GM18873 (cell line): ENCODE measurements at regions not wholly inside any gene's neighbourhood (a gene's known extent, or its start where the extent isn't known, plus 50 kb on each side); places are given as distances from the start of the nearest gene placed in this dataset.
A peak's percentile ranks its signal among the peaks of the same experiment; 100 is the strongest.
"Not testable (repeated sequence)": the region's sequence is repeated elsewhere in the genome, so short reads cannot be mapped to it uniquely, and the experiment has no call there.

ENCODE experiments used
- ATAC-seq: cut with Tn5 transposase; IDR thresholded peaks from one replicate; pipeline ENCODE4 v1.9.1; 2021; ENCODE audit warnings: mild to moderate bottlenecking, moderate library complexity, moderate number of reproducible peaks; ENCODE audit not compliant: unreplicated experiment, low FRiP score

DNA sequence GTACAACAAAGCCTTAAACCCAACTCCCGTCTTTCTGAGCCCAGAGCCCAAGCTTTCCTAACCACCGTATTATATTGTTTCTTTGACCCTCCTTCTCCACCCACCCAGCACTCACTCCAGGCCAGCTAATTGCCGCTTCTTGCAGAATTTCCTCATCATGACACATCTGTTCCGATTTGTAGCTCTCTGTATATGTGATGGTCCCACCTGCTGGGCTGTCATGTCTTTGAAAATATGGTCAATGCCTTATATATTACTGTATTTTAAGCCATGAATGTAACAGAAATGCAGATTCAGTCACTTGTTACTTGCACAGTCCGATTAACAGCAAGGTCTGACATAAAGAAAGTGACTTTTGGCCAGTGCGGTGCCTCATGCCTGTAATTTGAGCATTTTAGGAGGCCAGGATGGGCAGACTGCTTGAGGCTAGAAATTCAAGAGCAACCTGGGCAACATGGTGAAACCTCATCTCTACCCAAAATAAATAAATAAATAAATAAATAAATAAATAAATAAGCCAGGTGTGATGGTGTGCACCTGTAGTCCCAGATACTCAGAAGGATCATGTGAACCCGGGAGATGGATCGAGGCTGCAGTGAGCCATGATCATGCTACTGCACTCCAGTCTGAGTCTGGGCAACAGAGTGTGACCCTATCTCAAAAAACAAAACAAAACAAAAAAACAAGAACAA lies 359.8 kb downstream of the ATP23 start:
- no peak for ATAC-seq

DNA sequence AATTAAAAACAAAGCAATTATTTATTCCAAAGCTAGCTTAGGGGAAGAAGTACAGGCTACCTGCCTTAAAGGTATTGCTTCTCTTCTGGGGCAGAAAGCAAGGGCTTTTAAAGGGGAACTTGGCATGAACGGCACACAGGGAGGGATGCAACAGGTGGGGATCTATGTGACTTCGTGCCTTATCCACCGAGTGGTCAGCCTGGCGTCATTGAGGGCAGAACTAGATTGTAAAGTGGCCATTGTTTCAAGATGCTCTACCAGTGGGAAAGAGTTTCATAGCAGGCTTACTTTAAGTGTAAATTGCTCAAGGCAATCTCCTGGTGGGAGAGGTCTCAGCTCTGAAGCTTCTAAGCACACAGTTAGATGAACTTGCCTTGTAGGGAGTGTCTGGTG lies 360.4 kb downstream of the ATP23 start:
- ATAC-seq: no peak

DNA sequence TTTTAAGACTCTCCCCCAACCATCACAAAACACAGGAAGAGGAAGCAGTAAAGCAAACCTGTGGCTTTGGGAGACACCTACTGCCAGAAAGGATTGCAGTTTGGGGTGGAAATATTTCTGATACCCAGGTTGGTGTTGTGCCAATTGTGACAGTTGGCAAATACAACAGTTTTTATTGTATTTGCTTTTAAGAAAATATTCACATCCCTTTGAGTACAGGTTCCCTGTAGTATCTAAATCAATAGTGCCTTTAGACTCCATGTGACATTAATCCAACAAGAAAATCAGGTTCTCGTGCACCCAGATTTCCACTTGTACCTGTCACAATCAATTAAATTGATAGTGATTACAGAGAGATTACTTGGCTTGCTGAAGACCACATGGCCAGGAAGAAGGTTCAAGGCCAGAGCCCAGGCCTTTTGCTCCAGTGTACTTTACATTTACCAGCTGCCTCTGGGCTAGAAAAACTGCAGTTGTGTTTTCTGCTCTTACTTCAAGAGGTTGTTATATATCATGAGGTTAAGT lies 361.2 kb downstream of the ATP23 start:
- ATAC-seq: no peak

DNA sequence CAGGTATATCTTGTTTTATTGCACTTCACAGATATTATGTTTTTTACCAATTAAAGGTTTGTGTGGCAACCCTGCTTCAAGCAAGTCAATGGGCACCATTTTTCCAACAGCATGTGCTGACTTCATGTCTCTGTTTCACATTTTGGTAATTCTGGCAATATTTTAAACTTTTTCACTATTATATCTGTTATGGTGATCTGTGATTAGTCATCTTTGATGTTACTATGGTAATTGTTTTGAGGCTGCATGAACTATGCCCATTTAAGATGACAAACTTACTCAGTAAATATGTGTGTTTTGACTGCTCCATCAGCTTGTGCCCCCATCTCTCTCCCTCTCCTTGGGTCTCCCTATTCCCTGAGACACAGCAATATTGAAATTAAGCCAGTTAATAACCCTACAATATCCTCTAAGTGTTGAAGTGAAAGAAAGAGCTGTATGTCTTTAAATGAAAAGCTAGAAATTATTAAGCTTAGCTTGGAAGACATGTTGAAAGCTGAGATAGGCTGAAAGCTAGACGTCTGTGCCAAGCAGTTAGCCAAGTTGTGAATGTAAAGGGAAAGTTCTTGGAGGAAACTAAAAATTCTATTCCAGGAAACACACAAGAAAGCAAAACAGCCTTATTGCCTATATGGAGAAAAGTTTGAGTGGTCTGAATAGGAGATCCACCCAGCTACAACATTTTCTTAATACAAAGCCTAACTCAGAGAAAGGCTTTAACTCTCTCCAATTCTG lies 365.1 kb downstream of the ATP23 start:
- no peak for ATAC-seq

DNA sequence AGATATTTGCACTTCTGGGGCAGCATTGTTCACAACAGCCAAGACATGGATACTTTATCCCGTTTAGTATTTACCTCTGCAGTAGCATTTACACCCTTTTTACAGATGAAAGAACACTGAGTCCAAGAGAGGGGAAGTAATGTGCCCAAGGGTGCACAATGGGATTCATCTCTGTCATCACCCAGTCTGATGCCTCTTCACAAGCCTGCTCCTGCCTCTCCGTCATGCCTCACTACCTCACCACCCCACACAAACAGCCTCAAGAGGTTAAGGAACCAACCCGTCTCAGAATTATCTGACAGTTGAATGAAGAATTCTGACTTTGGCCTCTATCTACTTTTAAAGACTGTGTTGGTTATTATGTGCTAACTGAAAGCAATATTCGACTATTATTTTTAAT lies 368.4 kb downstream of the ATP23 start:
- no peak for ATAC-seq

DNA sequence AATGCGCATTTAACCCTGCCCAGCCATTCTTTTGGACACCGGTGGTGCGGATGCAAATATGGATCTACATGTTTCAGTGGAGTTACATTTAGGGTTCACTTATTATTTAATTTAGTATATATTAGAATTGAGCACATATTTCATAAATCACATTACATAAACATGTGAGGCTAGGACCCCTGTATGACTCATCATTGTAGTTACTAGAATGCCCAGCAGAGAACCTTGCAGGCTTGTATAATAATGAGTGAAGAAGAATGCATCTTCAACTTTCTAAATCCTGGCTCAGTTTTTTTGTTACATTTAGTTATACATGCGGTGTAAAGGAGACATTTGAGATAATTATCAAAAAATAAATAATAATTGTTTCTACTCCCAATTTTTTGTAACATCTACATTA lies 369.0 kb downstream of the ATP23 start:
- ATAC-seq: no peak

DNA sequence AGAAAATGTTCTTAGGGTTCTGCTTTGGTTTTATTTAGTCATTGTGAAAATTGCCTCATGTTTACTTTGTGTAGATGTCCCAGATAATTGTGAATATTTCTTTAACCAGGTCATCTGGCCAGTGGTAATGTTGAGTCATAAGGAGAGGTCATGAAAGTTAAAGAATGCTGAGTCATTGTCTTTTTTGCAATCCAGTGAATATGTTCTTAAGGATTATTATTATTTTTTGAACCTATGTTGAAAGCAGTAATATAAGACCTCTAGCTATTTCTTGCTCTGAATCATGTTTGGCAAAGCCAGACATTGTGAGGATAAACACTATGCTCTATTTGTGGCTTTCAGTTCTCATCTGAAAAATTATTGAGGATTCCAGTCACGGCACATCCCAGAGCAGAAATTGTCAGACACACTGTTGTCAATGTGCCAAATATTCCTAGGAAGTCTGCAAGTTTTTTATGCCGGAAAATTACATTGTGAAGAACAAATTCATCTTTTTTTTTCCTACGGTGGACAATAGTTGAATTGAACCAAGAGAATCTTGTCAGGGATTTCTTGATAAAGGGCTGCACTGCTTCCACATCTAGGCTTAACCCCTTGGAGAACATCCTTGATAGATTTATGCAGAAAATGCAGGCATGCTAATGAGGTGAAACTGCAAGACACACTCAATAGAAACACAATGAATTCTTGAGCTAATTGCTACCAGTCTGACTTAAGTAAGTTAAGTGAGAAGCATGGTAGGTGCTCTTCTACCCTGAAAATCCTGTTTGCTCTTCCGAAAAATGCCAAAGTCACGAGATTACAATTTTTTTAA lies 369.6 kb downstream of the ATP23 start:
- no peak for ATAC-seq

DNA sequence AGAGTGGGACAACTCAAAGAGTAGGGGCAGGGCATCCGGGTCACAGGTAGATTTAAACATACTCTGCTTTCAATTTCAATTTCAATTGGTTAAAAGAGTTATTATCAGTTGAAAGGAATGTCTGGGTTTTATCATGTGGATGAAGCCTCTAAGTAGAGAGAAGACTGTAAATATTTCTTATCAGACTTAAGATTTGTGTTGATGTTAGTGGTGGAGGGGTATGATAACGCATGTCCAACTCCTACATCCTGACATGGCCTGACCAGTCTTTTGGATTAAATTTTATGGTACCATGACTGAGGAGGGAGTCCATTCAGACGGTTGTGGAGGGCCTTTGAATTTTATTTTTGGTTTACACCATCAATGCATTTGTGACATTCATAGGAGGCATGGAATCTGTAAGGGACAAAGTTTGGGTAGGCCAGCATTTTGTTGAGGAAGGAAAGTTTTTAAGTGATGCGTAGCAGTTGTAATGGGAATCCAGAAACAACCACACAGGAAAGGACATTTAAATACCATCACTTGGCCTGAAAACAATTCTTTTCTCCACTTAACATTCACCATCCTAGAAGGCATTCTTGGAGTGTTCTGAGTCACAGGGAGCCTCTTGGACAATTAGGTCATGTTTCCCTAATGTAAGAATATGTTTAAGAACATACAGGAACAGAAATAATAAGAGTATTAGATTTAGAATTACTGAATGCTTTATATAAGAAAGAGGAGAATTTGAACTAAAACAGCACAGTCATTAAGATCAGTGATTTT lies 371.9 kb downstream of the ATP23 start:
- no peak for ATAC-seq

DNA sequence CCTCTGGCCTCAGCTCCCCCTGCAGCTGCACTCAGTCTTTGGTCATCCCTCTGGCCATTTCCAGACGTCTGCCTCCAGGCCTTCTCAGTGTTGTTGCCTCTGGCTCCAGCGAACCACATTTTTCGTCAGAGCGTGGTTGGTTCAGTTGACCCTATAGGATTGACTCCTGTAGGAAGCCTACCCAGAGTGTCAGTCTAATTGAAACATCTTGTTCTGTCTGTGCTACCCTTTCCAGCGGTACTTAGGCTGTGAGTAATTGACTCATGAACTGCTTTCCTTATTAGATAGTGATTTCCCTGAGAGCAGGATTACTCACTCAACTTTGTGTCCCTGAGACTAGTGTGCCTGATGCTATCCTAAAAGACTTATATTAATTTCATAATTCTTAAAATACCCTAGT lies 373.2 kb downstream of the ATP23 start:
- ATAC-seq: no peak

DNA sequence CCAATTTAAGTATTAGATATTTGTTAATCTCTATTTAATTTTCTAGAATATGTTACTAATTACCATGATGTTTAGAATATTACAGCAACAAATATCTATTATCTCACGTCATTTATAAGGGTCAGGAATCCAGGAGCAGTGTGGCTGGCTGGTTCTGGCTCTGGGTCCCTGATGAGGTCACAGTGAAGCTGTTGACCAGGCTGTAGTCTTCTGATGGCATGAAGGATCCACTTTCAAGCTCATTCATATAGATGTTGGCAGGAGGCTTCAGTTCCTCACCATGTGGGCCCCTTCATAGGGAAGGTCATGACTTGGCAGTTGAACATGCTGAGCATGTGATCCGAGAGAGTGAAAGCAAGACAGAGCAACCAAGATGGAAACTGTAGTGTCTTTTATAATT lies 375.6 kb downstream of the ATP23 start:
- no peak for ATAC-seq

DNA sequence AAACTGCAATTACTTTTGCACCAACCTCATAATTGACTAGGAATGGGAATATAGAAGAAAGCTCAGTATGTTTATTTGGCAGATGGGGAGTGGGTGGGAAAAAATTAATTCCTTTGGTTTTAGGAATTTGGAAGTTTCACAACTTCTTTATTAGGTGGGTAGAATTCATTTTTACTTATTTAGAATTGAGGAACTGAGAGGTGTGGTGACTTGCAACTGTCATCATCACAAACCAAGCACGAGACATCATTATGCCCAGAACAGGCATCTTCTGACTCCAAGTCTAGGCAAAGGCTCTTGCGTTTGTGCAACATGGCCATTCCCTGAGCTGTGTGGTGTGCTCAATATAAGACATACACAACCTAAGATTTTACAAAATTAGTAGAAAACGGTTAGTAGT lies 380.0 kb downstream of the ATP23 start:
- ATAC-seq: peak; percentile 66

DNA sequence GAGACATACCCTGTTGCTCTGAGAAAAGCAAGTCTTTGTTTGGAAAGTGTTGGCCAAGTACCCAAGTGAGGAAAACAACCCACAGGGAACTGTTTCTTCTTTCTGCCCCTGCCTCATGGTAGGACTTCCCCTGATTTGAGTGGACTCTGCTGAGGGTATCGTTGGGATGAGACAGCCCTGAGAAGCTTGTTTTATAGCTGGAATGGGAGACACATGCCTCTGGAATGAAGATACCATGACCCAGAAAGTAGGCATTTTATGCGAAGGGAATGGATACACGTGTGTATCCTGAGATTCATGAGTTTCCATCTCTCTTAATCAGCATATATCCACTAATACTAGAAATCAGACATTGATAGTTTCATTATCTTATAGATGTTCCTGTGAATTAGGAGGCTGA lies 382.3 kb downstream of the ATP23 start:
- ATAC-seq: no peak

DNA sequence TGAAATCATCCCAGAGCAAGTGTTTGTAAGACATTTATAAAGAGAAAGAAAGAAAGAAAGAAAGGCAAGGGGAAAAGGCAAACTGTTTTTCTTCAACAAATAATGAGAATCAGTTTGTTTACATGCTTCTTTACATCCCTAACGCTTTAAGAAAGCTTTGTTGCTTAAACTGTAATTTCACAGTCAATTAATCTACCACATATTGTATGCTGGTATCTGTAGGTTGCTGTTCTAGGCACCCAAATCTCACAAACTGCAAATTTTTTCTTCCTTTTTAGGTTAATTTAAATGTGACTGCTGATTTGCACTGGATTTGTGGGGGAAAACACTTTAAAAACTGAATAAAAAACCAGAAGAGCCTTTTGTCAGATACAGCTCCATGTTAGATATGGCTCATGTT lies 384.2 kb downstream of the ATP23 start:
- ATAC-seq: no peak

DNA sequence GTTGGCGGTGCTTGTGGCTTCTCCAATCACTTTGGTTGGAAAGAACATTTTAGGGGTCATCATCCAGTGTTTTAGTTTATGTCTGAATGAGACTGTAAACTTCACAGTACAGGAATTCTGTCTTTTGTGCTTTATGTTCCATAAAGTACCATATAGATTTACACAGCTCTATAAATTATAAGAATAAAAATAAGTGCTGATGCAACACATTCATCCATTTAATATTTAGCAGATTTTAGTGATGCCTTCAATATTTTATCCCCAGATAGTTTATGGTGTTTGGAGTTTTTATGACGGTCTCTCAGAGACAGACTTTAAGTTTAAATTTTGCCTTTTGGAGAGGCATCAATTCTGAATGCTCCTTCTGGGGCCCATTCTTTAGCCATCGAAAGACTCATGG lies 385.2 kb downstream of the ATP23 start:
- no peak for ATAC-seq

DNA sequence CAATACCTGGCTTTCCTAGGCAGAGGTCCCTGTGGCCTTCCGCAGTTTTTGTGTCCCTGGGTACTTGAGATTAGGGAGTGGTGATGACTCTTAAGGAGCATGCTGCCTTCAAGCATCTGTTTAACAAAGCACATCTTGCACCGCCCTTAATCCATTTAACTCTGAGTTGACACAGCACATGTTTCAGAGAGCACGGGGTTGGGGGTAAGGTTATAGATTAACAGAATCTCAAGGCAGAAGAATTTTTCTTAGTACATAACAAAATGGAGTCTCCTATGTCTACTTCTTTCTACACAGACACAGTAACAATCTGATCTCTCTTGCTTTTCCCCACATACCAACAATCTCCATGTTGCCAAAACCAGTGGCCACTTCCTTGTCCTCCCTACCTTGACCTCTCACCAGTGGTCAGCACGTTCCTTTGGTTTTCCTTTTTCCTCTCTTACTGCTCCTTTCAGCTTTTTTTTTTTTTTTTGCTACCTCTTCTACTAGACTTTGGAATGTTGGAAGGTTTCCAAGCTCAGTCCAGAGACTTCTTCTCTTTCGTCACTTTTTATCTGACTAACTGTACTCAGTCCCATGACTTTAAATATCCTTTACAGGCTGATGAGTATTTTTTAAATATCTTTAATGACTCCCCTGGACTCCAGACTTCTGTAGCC lies 395.3 kb downstream of the ATP23 start:
- not testable (repeated sequence) for ATAC-seq

DNA sequence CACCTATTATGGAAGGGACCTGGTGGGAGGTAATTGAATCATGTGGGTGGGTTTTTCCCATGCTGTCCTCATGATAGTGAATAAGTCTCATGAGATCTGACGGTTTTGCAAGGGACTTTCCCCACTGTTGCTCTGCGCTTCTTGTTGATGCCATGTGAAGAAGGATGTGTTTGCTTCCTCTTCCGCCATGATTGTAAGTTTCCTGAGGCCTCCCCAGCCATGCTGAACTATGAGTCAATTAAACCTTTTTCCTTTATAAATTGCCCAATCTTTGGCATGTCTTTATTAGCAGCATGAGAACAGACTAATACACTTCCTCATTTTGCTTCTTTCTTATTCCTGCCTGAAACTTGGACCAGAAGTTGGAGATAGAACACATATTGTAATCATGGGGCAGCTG lies 396.2 kb downstream of the ATP23 start:
- not testable (repeated sequence) for ATAC-seq

DNA sequence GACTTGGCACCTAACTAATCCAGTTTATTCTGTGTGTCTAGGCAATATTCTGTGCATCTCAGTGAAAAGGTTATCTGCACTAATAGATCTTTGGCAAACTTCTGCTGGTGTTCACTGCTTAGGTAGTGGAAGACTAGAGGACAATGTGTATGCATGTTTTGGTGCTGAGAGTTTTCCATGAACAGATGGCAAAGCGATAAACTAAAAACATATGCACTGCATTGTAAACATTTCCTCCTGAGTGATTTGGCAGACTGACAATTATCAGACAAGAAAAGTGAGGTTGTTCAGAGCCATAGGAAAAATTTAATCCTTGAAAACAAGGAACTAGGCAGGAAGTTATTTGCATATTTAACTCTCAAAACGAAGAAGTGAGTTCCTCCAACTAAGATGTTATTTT lies 400.4 kb downstream of the ATP23 start:
- no peak for ATAC-seq

DNA sequence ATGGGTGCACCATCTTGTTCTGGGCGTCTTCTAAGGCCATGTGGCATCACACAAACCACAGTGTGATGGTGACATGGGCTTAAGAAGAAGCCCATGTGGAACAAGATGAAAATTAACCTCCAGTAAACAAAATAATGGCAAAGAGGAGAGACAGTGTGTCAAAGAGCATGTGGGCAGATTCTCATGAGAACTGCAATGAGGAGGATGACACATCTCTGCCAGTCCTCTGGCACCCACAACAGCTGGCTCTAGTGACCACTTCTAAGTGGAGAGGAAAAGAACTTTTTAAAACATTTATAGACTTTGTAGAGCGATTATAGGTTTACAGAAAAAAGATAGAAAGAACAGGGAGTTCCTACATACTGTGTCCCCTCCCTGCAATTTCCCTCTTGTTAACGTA lies 401.4 kb downstream of the ATP23 start:
- no peak for ATAC-seq

DNA sequence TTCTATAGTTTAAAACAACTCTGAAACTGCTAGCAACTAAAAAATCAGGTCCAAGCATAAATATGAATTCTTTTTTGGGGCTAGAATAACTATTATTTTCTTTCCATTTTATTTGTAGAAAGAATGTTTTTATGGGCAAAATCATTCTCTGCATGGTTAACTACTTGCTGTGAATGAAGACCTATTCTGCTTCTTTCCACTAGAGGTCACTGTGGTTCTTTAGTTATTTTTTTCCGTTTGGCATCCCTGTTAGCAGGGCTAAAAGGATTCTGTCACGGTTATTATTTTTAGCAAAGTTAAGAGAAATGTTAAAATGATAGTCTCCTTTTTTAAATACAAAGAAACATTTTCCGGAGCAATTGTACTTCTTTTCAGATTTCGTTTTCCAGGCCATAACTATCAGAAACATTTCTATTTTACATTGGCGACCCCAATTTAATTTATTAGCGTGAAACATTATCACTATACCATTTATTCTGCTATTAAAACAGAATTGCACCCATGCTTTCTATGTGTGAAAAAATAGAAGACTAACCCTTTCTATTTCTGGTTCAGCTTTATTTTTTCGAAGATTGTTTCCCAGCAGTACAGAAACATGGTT lies 404.8 kb downstream of the ATP23 start:
- peak; percentile 68 for ATAC-seq

DNA sequence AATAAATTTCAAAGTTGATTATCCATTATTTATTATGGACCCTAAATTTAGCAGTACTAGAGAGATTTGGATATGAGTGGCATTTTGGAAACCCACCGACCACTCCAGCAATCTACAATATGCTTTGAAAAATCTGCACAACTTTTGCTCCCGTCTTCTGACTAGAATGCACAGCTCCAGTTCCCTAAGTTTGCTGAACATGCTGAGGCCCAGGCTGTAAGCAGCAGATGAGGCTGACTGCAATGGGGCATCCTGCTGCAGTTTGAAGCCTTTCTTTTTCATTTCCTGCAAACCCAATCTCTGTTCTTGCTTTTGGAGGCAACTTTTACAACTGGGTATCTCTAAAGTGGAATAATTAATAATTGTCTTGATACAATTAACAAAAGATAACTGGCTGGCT lies 405.8 kb downstream of the ATP23 start:
- ATAC-seq: no peak
